Neutrophil (primary cell): ENCODE measurements at regions not wholly inside any gene's neighbourhood (a gene's known extent, or its start where the extent isn't known, plus 50 kb on each side); places are given as distances from the start of the nearest gene placed in this dataset.

Experiments
- H3K27ac ChIP-seq: fragments of 200-600 bp; sonication (generic); 2 replicates; pipeline ENCODE4 v1.5.1; 2016; ENCODE audit warnings: mild to moderate bottlenecking, moderate library complexity
- H3K27me3 ChIP-seq: fragments of 200-600 bp; sonication (generic); 2 replicates; pipeline ENCODE4 v1.6.0; 2016; ENCODE audit warnings: mild to moderate bottlenecking
- H3K36me3 ChIP-seq: fragments of 200-600 bp; sonication (generic); 2 replicates; pipeline ENCODE4 v1.5.1; 2017
- H3K4me1 ChIP-seq, 2 experiments: fragments of 200-600 bp in 1 of 2; sonication (generic) in 1 of 2; 1 replicate in 1 of 2; 2 replicates in 1 of 2; pipeline versions ENCODE4 v1.5.1 to v1.6.1; 2013 to 2016; ENCODE audit warnings: low read depth in 1 of 2, low read length in 1 of 2, mild to moderate bottlenecking in 1 of 2, moderate library complexity in 1 of 2; ENCODE audit not compliant: control insufficient read depth in 1 of 2, insufficient read depth in 1 of 2
- H3K4me3 ChIP-seq, 2 experiments: fragments of 200-600 bp in 1 of 2; sonication (generic) in 1 of 2; 1 replicate in 1 of 2; 2 replicates in 1 of 2; pipeline ENCODE4 v1.5.1; 2013 to 2016; ENCODE audit warnings: low read depth in 1 of 2, low read length in 1 of 2, mild to moderate bottlenecking in 1 of 2, moderate library complexity in 1 of 2
- H3K9me3 ChIP-seq: fragments of 200-600 bp; sonication (generic); 2 replicates; pipeline ENCODE4 v1.5.1; 2016
- CTCF ChIP-seq: fragments of 200-600 bp; sonication (generic); IDR thresholded peaks from 2 replicates; pipeline ENCODE4 v1.5.1; 2016; ENCODE audit warnings: antibody characterized with exemption

- H3K36me3 ChIP-seq: no peaks in the 10 kb centered on the region
- no peaks in the 10 kb centered on the region for H3K27me3 ChIP-seq
- no peak overlapping the region for H3K4me3 ChIP-seq
- H3K4me1 ChIP-seq: no peaks in the 10 kb centered on the region
- no peaks in the 10 kb centered on the region for H3K9me3 ChIP-seq
- H3K27ac ChIP-seq: no peak overlapping the region
- no peak for TF ChIP-seq CTCF
Observed at GRCh38 chr13:76319921-76320320, 566.3 kb downstream of the KCTD12 start.

GRCh38 chr13:76316998-76317527 is 569.1 kb downstream of the KCTD12 start:
- H3K4me3 ChIP-seq: no peak overlapping the region
- TF ChIP-seq CTCF: no peak

GRCh38 chr13:76314495-76314894 is 571.7 kb downstream of the KCTD12 start:
- H3K4me3 ChIP-seq: no peak overlapping the region
- TF ChIP-seq CTCF: no peak
- no peak overlapping the region for H3K27ac ChIP-seq
- H3K36me3 ChIP-seq: no peaks in the 10 kb centered on the region
- no peaks in the 10 kb centered on the region for H3K9me3 ChIP-seq
- H3K27me3 ChIP-seq: no peaks in the 10 kb centered on the region
- H3K4me1 ChIP-seq: no peaks in the 10 kb centered on the region

More at GRCh38 chr13:76316998-76317527, 569.1 kb downstream of the KCTD12 start:
- H3K36me3 ChIP-seq: no peaks in the 10 kb centered on the region
- no peaks in the 10 kb centered on the region for H3K9me3 ChIP-seq
- H3K4me1 ChIP-seq: no peaks in the 10 kb centered on the region
- no peaks in the 10 kb centered on the region for H3K27me3 ChIP-seq
- H3K27ac ChIP-seq: no peak overlapping the region

- Histone ChIP-seq H3K9me3 (no peaks in the 10 kb centered on the region), H3K36me3 (no peaks in the 10 kb centered on the region), H3K4me3 (no peak overlapping the region), H3K4me1 (no peaks in the 10 kb centered on the region), H3K27me3 (no peaks in the 10 kb centered on the region), H3K27ac (no peak overlapping the region)
- TF ChIP-seq CTCF: no peak
Observed at GRCh38 chr13:76307142-76307541, 579.1 kb downstream of the KCTD12 start.

- H3K4me1 ChIP-seq: no peaks in the 10 kb centered on the region
- TF ChIP-seq CTCF: no peak
- H3K4me3 ChIP-seq: no peak overlapping the region
- H3K36me3 ChIP-seq: no peaks in the 10 kb centered on the region
- no peak overlapping the region for H3K27ac ChIP-seq
- H3K9me3 ChIP-seq: no peaks in the 10 kb centered on the region
- no peaks in the 10 kb centered on the region for H3K27me3 ChIP-seq
Observed at GRCh38 chr13:76300688-76301087, 585.5 kb downstream of the KCTD12 start.

GRCh38 chr13:76297331-76297730 is 588.9 kb downstream of the KCTD12 start:
- no peak for TF ChIP-seq CTCF
- H3K4me3 ChIP-seq: no peak overlapping the region
- H3K27ac ChIP-seq: no peak overlapping the region
- H3K36me3 ChIP-seq: no peaks in the 10 kb centered on the region
- H3K27me3 ChIP-seq: no peaks in the 10 kb centered on the region
- H3K9me3 ChIP-seq: no peaks in the 10 kb centered on the region
- no peaks in the 10 kb centered on the region for H3K4me1 ChIP-seq
